Esophagus squamous epithelium (tissue), 4 donors: ENCODE measurements at regions not wholly inside any gene's neighbourhood (a gene's known extent, or its start where the extent isn't known, plus 50 kb on each side); places are given as distances from the start of the nearest gene placed in this dataset.

ENCODE experiments used
- CTCF ChIP-seq, 6 experiments: fragments of 450-650 bp in 4 of 6; fragments of 200-600 bp in 2 of 6; sonication (generic) in 2 of 6; IDR thresholded peaks; one replicate each; pipeline ENCODE4 v1.5.1; 2016 to 2019; ENCODE audit warnings: antibody characterized with exemption in 6 of 6, mild to moderate bottlenecking in 4 of 6, moderate library complexity in 4 of 6
- POLR2A ChIP-seq, 4 donors: fragments of 450-650 bp; IDR thresholded peaks; one replicate each; pipeline ENCODE4 v1.6.1; 2017; ENCODE audit warnings: antibody characterized with exemption in 4 of 4, mild to moderate bottlenecking in 4 of 4, moderate library complexity in 3 of 4

- no peak for TF ChIP-seq CTCF (IDR thresholded peaks at IDR 0.05)
- TF ChIP-seq POLR2A (IDR thresholded peaks at IDR 0.05) = no peak
Measured at GRCh38 chr13:74907788-74908187, 574.2 kb downstream of the TBC1D4 start.
